Stimulated activated CD4-positive, alpha-beta T cell treated with anti-CD3 and anti-CD28 coated beads, Interleukin-1b, Interleukin-23, amount 100 ng/mL, for 24 hours (primary cell): ENCODE measurements at regions not wholly inside any gene's neighbourhood (a gene's known extent, or its start where the extent isn't known, plus 50 kb on each side); places are given as distances from the start of the nearest gene placed in this dataset.
"Not testable (repeated sequence)": the region's sequence is repeated elsewhere in the genome, so short reads cannot be mapped to it uniquely, and the experiment has no call there.

ENCODE experiments used
- DNase-seq, 4 experiments: peaks; one replicate each; pipeline ENCODE4 v3.0.0-alpha.2; 2020; ENCODE audit warnings: low read depth in 4 of 4, low spot score in 1 of 4

GRCh38 chr5:77910602-77911188 lies 134.6 kb upstream of the TBCA start:
- no peak for DNase-seq

DNA sequence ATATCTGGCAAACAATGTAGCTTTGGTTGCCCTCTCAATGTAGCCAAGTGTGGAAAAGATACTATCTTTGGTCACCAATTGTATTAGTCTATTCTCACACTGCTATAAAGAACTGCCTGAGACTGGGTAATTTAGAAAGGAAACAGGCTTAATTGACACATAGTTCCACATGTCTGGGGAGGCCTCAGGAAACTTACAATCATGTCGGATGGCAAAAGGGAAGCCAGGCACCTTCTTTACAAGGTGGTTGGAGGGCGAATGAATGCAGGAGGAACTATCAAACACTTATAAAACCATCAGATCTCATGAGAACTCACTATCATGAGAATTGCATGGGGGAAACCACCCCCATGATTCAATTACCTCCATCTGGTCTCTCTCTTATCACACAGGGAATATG lies 133.1 kb upstream of the TBCA start:
- no peak for DNase-seq

DNA sequence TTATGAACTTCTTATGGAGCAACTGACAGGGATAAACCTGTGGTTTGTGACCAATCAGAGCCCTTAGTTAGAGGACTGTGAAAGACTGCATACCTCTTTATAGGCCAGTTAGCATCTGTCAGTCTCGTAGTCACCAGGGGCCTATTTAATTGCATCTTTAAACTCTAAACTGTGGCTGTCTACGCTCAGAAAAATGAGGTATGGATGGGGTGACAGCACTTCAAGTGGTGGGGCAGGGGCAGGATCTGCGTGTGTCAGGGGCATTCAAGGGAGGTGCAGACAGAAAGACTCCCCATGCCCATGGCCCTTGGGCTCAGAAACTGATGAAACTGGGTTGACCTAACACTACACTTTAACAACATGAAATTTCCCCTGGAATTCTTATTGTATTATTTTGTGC lies 132.6 kb upstream of the TBCA start:
- no peak for DNase-seq

GRCh38 chr5:77907786-77908185 lies 131.6 kb upstream of the TBCA start:
- DNase-seq = no peak

- DNase-seq = no peak
Measured at GRCh38 chr5:77906806-77907205, 130.7 kb upstream of the TBCA start.

- DNase-seq = no peak
Measured at GRCh38 chr5:77904362-77904761, 128.2 kb upstream of the TBCA start.

GRCh38 chr5:77900691-77901090 lies 124.6 kb upstream of the TBCA start:
- DNase-seq = no peak

GRCh38 chr5:77898385-77898784 lies 122.2 kb upstream of the TBCA start:
- no peak for DNase-seq

DNA sequence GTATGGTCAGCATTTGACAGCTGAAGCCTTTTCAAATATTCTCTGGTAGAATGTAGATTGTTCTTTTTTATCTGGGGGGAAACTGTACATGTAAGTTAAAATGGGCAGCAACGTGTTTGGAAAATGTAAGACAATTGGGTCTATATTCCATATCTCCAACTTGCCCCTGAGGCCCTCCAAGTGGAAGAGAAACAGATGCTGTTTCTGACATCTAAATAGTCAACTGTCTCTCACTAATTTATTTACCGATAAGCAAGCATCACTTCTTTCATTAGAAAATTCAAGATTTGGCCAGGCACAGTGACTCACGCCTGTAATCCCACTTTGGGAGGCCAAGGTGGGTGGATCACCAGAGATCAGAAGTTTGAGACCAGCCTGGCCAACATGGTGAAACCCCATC lies 120.2 kb upstream of the TBCA start:
- DNase-seq = no peak

DNA sequence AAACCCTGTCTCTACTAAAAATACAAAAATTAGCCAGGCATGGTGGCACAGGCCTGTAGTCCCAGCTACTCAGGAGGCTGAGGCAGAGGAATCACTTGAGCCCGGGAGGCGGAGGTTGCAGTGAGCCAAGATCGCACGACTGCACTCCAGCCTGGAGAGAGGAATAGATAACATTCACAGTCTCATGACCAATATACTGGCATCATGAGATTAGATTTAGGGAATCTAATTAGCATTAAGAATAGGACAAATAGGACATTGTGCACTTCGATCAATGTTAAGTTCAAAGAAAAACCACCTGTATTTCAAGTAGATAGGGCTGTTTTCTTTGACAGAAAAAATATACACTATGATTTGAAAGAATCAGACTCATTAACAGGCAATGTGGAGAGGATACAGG lies 118.0 kb upstream of the TBCA start:
- not testable (repeated sequence) for DNase-seq

DNA sequence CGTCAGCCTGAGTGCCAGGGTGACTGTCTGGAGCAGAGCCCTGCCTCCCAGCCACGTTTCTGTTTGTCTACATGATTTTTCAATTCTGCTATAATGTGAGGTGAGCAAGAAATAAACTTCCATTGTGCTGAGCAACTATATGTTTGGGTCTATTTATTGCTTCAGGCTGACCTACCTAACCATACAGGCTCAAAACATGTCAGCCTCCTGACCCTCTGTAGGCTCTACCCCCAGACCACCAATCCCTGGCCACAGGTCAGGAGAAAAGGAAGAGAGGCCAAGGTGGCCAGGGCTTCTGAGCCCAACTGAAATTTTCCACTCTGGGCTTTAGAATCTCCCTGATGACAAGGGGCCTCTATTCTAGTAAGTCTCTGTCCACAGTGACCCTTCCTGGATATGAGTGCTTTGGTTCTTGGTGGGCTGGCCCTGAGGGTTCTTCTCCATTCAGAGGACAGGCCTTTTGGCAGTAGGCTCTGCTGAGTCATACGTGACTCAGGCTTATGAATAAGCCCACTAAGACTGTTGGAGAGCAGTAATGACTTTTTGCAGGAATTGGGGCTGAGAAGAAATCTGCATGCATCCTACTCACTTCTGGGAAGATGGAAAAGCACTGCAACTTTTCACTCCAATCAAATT lies 117.2 kb upstream of the TBCA start:
- no peak for DNase-seq

DNA sequence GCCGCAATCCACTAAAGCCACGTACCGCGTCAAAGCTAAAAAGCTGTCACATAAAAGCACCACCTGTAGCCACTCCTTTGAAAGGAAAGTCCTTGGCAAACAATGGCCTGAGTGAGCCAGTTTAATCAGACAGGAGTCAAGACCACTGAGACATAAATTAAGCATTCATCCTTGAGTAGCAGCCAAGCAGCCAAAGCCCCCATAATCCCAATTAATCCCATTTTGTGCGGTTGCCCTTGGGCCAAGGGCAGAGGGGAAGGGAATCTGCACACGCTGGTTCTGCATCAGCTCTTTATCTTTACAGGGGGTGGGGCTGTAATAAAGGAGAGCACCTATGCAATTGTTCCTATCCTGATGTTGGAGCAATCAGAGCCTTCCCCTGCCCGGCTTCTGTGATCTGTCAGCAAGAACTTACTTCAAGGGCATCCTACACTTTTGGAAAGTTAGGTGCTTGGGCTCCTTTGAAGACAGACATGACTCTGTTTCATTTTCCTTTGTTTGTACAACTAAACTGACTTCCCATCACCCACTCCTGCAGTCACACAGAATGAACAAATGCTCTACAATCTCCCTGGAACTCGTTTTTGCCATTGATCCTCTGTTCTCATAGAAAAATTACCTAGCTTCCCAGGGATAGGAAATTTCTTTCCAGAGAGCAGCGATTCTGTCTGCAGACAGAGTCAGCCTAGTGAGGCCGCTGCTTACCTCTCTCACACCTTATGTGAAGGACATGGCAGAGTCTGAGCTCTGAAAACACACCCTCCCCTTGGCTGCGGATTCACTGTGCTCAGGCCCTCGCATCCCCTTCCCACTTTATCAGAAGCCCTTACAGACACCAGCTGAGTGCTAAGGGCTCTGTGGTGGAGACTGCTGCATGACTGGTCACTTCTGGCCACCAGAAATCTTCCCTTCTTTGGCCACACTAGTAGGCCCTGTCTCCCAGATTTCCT lies 116.2 kb upstream of the TBCA start:
- DNase-seq = no peak

GRCh38 chr5:77885519-77885918 lies 109.4 kb upstream of the TBCA start:
- no peak for DNase-seq

DNA sequence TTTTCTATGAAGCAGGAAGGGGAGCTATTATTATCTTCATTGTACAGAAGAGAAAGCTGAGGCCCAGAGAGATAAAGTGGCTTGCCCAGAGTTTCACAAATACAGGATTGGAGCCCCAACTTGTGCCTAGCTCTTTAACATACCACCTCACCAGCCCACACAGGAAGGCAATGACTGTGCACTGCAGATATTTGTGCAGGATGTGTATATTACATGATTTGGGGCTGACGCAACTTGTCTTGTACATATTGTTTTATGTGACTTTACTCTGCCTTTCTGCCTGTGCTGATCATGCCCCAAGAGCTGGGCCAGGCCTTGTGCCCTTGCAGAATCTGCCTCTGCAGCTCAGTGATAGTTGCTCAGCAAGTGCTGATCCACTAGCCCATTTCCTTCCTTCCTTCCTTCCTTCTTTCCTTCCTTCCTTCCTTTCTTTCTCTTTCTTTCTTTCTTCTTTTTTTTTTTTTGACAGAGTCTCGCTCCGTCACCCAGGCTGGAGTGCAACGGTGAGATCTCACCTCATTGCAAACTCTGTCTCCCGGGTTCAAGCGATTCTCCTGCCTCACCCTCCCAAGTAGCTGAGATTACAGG lies 106.6 kb upstream of the TBCA start:
- peak in 1 of 4 experiments; percentile 15 for DNase-seq

- no peak for DNase-seq
Measured at GRCh38 chr5:77881528-77881927, 105.4 kb upstream of the TBCA start.

GRCh38 chr5:77877516-77878355 lies 101.6 kb upstream of the TBCA start:
- DNase-seq = no peak

- no peak for DNase-seq
Measured at GRCh38 chr5:77876862-77877502, 100.8 kb upstream of the TBCA start.

DNA sequence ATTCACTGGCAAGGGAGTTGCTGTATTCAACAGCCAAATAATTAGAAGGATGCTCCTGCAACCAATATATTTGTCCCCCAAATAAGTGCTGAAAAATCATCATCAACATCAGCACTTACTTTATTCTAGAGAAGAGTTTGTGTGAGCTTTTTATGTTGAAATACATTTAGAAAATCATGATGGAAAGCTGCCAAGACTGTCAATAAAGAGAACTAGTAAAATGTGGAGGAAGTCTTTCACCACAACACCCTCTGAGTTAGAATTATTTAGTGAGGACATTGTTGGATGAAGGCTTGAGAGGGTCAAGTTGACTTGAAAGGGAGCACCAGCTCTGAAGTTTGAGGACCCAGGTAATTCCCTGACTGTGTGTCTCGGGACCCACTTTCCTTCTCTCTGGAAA lies 100.2 kb upstream of the TBCA start:
- no peak for DNase-seq

DNA sequence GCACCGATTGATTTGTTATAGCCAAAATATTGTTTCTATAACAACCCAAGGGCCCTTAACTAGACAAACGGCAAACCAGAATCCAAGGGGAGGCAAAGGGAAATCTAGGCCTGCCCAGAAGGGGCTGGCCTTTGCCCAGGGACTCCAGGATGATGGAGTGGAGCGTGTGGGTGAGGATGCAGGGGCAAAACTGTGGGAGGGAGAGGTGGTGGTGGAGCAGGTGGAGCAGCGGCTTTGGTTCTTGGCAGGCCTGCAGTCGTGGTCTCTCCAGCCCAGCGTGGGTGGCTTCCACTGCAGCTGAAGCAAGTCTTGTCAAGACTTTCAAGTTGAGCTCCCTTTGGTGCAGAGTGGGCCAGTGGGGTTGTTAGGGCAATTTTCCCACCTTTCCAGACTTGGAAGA lies 98.6 kb upstream of the TBCA start:
- no peak for DNase-seq

GRCh38 chr5:77873239-77873638 lies 97.1 kb upstream of the TBCA start:
- no peak for DNase-seq
